ENCODE measurements at regions not wholly inside any gene's neighbourhood (a gene's known extent, or its start where the extent isn't known, plus 50 kb on each side); places are given as distances from the start of the nearest gene placed in this dataset.
"Not testable (repeated sequence)": the region's sequence is repeated elsewhere in the genome, so short reads cannot be mapped to it uniquely, and the experiment has no call there.

DNA sequence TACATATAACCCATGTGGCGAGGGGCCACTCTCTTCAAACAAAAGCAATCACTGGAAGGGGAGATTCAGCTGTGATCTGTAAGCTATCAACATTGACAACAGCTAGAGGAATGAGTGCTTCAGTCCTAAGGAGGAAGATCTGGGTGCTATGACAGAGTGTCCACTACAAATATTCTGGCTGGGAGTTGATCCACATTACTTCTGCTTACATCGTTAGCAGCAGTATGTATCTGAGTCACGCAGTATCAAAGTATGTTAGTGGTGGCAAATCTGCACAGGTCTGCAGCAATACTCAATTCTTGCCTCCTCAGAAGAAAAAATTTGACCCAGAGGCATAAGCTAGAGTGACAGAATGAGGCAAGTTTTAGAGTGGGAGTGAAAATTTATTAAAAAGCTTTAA lies 267.0 kb downstream of the PTH2R start:
- no peak overlapping the region for H3K27ac ChIP-seq (ENCODE audit: low read length in 2 of 2)
- H3K27me3 ChIP-seq (replicated peaks in 1 of 4; ENCODE audit: control extremely low read depth in 1 of 4, control insufficient read depth in 3 of 4, insufficient read depth in 4 of 4, low read length in 3 of 4): no peaks in the 10 kb centered on the region
- no peaks in the 10 kb centered on the region for H4K20me1 ChIP-seq (ENCODE audit: control insufficient read depth, insufficient read depth, low read length, poor library complexity, severe bottlenecking)
- no peaks in the 10 kb centered on the region for H3K36me3 ChIP-seq (replicated peaks in 1 of 2; ENCODE audit: control extremely low read depth in 1 of 2, control insufficient read depth in 1 of 2, extremely low read depth in 1 of 2, insufficient read depth in 2 of 2, low read length in 1 of 2)
- ATAC-seq (ENCODE audit: low read depth): no peak
- no peaks in the 10 kb centered on the region for H3K27me3 Mint-ChIP-seq
- H3K79me2 ChIP-seq (ENCODE audit: control insufficient read depth, insufficient read depth, low read length): no peaks in the 10 kb centered on the region
- 100% methylated on average over 1 of the region's 3 CpGs for WGBS (ENCODE audit: insufficient coverage)
- CTCF ChIA-PET: no interaction called here
- H3K27ac Mint-ChIP-seq: no peak overlapping the region
- TF ChIP-seq EZH2 (IDR thresholded peaks at IDR 0.05; ENCODE audit: borderline replicate concordance, insufficient read depth, low read depth, low read length, poor library complexity, severe bottlenecking): no peak
- TF ChIP-seq, protein P1, sequence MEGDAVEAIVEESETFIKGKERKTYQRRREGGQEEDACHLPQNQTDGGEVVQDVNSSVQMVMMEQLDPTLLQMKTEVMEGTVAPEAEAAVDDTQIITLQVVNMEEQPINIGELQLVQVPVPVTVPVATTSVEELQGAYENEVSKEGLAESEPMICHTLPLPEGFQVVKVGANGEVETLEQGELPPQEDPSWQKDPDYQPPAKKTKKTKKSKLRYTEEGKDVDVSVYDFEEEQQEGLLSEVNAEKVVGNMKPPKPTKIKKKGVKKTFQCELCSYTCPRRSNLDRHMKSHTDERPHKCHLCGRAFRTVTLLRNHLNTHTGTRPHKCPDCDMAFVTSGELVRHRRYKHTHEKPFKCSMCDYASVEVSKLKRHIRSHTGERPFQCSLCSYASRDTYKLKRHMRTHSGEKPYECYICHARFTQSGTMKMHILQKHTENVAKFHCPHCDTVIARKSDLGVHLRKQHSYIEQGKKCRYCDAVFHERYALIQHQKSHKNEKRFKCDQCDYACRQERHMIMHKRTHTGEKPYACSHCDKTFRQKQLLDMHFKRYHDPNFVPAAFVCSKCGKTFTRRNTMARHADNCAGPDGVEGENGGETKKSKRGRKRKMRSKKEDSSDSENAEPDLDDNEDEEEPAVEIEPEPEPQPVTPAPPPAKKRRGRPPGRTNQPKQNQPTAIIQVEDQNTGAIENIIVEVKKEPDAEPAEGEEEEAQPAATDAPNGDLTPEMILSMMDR (IDR thresholded peaks at IDR 0.05): no peak
- no peak for DNase-seq
- intact Hi-C loops (cut with micrococcal nuclease): no loop called here
- no peaks in the 10 kb centered on the region for H3K4me1 Mint-ChIP-seq
- H3K4me3 Mint-ChIP-seq: no peak overlapping the region
- H3K4me1 ChIP-seq (ENCODE audit: control insufficient read depth in 2 of 2, insufficient read depth in 2 of 2, low read length in 2 of 2): no peaks in the 10 kb centered on the region
- no peak overlapping the region for H2AFZ ChIP-seq (ENCODE audit: insufficient read depth, low read depth, low read length, poor library complexity, severe bottlenecking)
- H3K4me3 ChIP-seq (ENCODE audit: control extremely low read depth in 1 of 5, extremely low read depth in 1 of 5, insufficient read depth in 1 of 5, low read depth in 2 of 5, low read length in 4 of 5): no peak overlapping the region
- H3K4me2 ChIP-seq (replicated peaks; ENCODE audit: low read depth, low read length, poor library complexity, severe bottlenecking): no peak overlapping the region
- peaks cover 3% of the 10 kb centered on the region for H3K9me3 Mint-ChIP-seq (ENCODE audit: insufficient read depth)
- H3K9ac ChIP-seq (ENCODE audit: low read length): no peak overlapping the region
- POLR2A ChIA-PET: no interaction called here
- H3K9me3 ChIP-seq (ENCODE audit: control extremely low read depth in 1 of 3, control insufficient read depth in 2 of 3, insufficient read depth in 1 of 3, low read length in 2 of 3): no peaks in the 10 kb centered on the region

DNA sequence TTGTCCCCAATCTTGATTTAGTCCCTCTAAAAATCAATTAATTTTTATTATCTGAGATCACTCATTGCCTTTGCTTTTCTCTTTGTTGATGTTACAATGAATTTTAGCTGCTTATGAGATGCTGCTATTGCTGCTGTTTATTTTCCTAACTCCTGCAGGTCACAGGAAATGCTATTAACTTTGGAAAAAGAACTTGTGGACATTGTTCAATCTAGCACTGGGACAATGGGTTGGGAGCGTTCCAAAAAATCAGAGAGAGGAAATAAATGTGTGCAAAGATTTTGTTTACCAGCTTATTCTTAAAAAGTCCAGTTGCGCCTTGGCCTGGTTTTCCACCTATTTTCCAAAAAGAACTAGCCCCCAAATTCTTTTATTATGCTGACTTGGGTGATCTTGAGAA lies 268.3 kb downstream of the PTH2R start:
- Histone ChIP-seq H3K27ac (ENCODE audit: low read length in 2 of 2) (no peak overlapping the region), H2AFZ (ENCODE audit: insufficient read depth, low read depth, low read length, poor library complexity, severe bottlenecking) (no peak overlapping the region), H3K4me2 (replicated peaks; ENCODE audit: low read depth, low read length, poor library complexity, severe bottlenecking) (no peak overlapping the region), H3K27me3 (replicated peaks in 1 of 4; ENCODE audit: control extremely low read depth in 1 of 4, control insufficient read depth in 3 of 4, insufficient read depth in 4 of 4, low read length in 3 of 4) (no peaks in the 10 kb centered on the region), H3K79me2 (ENCODE audit: control insufficient read depth, insufficient read depth, low read length) (no peaks in the 10 kb centered on the region), H3K4me3 (ENCODE audit: control extremely low read depth in 1 of 5, extremely low read depth in 1 of 5, insufficient read depth in 1 of 5, low read depth in 2 of 5, low read length in 4 of 5) (no peak overlapping the region), H4K20me1 (ENCODE audit: control insufficient read depth, insufficient read depth, low read length, poor library complexity, severe bottlenecking) (no peaks in the 10 kb centered on the region), H3K9ac (ENCODE audit: low read length) (no peak overlapping the region), H3K9me3 (ENCODE audit: control extremely low read depth in 1 of 3, control insufficient read depth in 2 of 3, insufficient read depth in 1 of 3, low read length in 2 of 3) (no peaks in the 10 kb centered on the region), H3K36me3 (replicated peaks in 1 of 2; ENCODE audit: control extremely low read depth in 1 of 2, control insufficient read depth in 1 of 2, extremely low read depth in 1 of 2, insufficient read depth in 2 of 2, low read length in 1 of 2) (no peaks in the 10 kb centered on the region), H3K4me1 (ENCODE audit: control insufficient read depth in 2 of 2, insufficient read depth in 2 of 2, low read length in 2 of 2) (no peaks in the 10 kb centered on the region)
- H3K4me3 Mint-ChIP-seq: no peak overlapping the region
- ChIA-PET POLR2A (no interaction called here), CTCF (no interaction called here)
- TF ChIP-seq, protein P1 (IDR thresholded peaks at IDR 0.05): no peak
- no peak for TF ChIP-seq EZH2 (IDR thresholded peaks at IDR 0.05; ENCODE audit: borderline replicate concordance, insufficient read depth, low read depth, low read length, poor library complexity, severe bottlenecking)
- peaks cover 3% of the 10 kb centered on the region for H3K9me3 Mint-ChIP-seq (ENCODE audit: insufficient read depth)
- H3K4me1 Mint-ChIP-seq: no peaks in the 10 kb centered on the region
- ATAC-seq (ENCODE audit: low read depth) (no peak), DNase-seq (no peak)
- H3K27ac Mint-ChIP-seq: no peak overlapping the region
- H3K27me3 Mint-ChIP-seq: no peaks in the 10 kb centered on the region
- intact Hi-C loops (cut with micrococcal nuclease): no loop called here
- no CpG with 5 or more reads among the region's 2 CpGs for WGBS (ENCODE audit: insufficient coverage)

DNA sequence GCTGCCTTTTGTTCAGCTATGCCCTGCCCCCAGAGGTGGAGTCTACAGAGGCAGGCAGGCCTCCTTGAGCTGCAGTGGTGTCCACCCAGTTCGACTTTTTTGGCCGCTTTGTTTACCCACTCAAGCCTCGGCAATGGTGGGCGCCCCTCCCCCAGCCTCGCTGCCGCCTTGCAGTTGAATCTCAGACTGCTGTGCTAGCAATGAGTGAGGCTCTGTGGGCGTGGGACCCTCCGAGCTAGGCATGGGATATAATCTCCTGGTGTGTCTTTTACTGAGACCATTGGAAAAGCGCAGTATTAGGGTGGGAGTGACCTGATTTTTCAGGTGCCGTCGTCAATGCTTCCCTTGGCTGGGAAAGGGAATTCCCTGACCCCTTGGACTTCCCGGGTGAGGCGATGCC lies 279.3 kb downstream of the PTH2R start:
- WGBS (ENCODE audit: insufficient coverage): 97% methylated on average over 13 of the region's 13 CpGs
- intact Hi-C loops (cut with micrococcal nuclease): not testable (repeated sequence)

More for the DNA sequence above, 279.3 kb downstream of the PTH2R start:
- H3K27me3 Mint-ChIP-seq; H3K4me1 Mint-ChIP-seq; H3K4me3 Mint-ChIP-seq; H3K4me3 ChIP-seq (ENCODE audit: control extremely low read depth in 1 of 5, extremely low read depth in 1 of 5, insufficient read depth in 1 of 5, low read depth in 2 of 5, low read length in 4 of 5); ATAC-seq (ENCODE audit: low read depth); H3K9me3 ChIP-seq (ENCODE audit: control extremely low read depth in 1 of 3, control insufficient read depth in 2 of 3, insufficient read depth in 1 of 3, low read length in 2 of 3); H3K27me3 ChIP-seq (replicated peaks in 1 of 4; ENCODE audit: control extremely low read depth in 1 of 4, control insufficient read depth in 3 of 4, insufficient read depth in 4 of 4, low read length in 3 of 4); DNase-seq; H3K4me1 ChIP-seq (ENCODE audit: control insufficient read depth in 2 of 2, insufficient read depth in 2 of 2, low read length in 2 of 2); H3K4me2 ChIP-seq (replicated peaks; ENCODE audit: low read depth, low read length, poor library complexity, severe bottlenecking); H3K27ac ChIP-seq (ENCODE audit: low read length in 2 of 2); H3K9ac ChIP-seq (ENCODE audit: low read length); H3K9me3 Mint-ChIP-seq (ENCODE audit: insufficient read depth); H3K27ac Mint-ChIP-seq; CTCF ChIA-PET; H4K20me1 ChIP-seq (ENCODE audit: control insufficient read depth, insufficient read depth, low read length, poor library complexity, severe bottlenecking); H3K79me2 ChIP-seq (ENCODE audit: control insufficient read depth, insufficient read depth, low read length); H2AFZ ChIP-seq (ENCODE audit: insufficient read depth, low read depth, low read length, poor library complexity, severe bottlenecking); POLR2A ChIA-PET; H3K36me3 ChIP-seq (replicated peaks in 1 of 2; ENCODE audit: control extremely low read depth in 1 of 2, control insufficient read depth in 1 of 2, extremely low read depth in 1 of 2, insufficient read depth in 2 of 2, low read length in 1 of 2): not testable (repeated sequence)
